SK-N-SH (cell line): ENCODE measurements at regions not wholly inside any gene's neighbourhood (a gene's known extent, or its start where the extent isn't known, plus 50 kb on each side); places are given as distances from the start of the nearest gene placed in this dataset.

Experiments
- CTCF ChIA-PET: fragments of 300-600, 350-600 bp; formaldehyde crosslinking; extraction: SDS; loops from one replicate; lab custom pipeline; 2021; lab: Yijun Ruan, JAX
- POLR2A ChIA-PET: fragments of 350-600 bp; sonication (Branson Sonifier 250); formaldehyde crosslinking; extraction: SDS; loops from one replicate; lab custom pipeline; 2020; ENCODE audit warnings: antibody characterized with exemption, inconsistent platforms; lab: Yijun Ruan, JAX
- DNase-seq: peaks from one replicate; pipeline ENCODE4 v3.0.0; 2012
- H2AFZ ChIP-seq: fragments of 200-600 bp; sonication (generic); 2 replicates; pipeline ENCODE4 v1.8.1; 2016; ENCODE audit warnings: antibody characterized with exemption, mild to moderate bottlenecking, low read depth
- H3F3A ChIP-seq: fragments of 200-600 bp; sonication (generic); replicated peaks from 2 replicates; pipeline ENCODE3; 2016; ENCODE audit warnings: antibody characterized with exemption, mild to moderate bottlenecking; ENCODE audit not compliant: insufficient read depth
- H3K27ac ChIP-seq, 2 experiments: fragments of 200-500 bp in 1 of 2; fragments of 200-600 bp in 1 of 2; sonication (Bioruptor generic) in 1 of 2; sonication (generic), shearing (Covaris generic) in 1 of 2; 2 replicates each; pipeline versions ENCODE4 v1.5.1 to v1.6.1; 2014 to 2016; ENCODE audit warnings: low read depth in 2 of 2, inconsistent platforms in 1 of 2, low read length in 1 of 2, mild to moderate bottlenecking in 1 of 2, mixed read lengths in 1 of 2
- H3K27me3 ChIP-seq: fragments of 200-600 bp; sonication (generic), shearing (Covaris generic); 2 replicates; pipeline ENCODE4 v1.6.1; 2016; ENCODE audit warnings: mixed run types; ENCODE audit not compliant: insufficient read depth
- H3K36me3 ChIP-seq, 2 experiments: fragments of 200-500 bp in 1 of 2; fragments of 200-600 bp in 1 of 2; sonication (Bioruptor generic) in 1 of 2; sonication (generic) in 1 of 2; replicated peaks in 1 of 2; 2 replicates each; pipeline versions ENCODE3 to v1.5.1; 2014 to 2016; ENCODE audit warnings: low read length in 1 of 2, mild to moderate bottlenecking in 1 of 2; ENCODE audit not compliant: insufficient read depth in 2 of 2, control insufficient read depth in 1 of 2
- H3K4me1 ChIP-seq, 2 experiments: fragments of 200-500 bp in 1 of 2; fragments of 200-600 bp in 1 of 2; sonication (Bioruptor generic) in 1 of 2; sonication (generic), shearing (Covaris generic) in 1 of 2; 2 replicates each; pipeline versions ENCODE4 v1.5.1 to v1.6.1; 2014 to 2016; ENCODE audit warnings: low read depth in 1 of 2, low read length in 1 of 2, mixed run types in 1 of 2; ENCODE audit not compliant: insufficient read depth in 2 of 2, control insufficient read depth in 1 of 2
- H3K4me2 ChIP-seq: fragments of 200-600 bp; sonication (generic), shearing (Covaris generic); 2 replicates; pipeline ENCODE4 v1.6.1; 2017; ENCODE audit warnings: mixed run types
- H3K4me3 ChIP-seq, 2 experiments: fragments of 200-500 bp in 1 of 2; fragments of 200-600 bp in 1 of 2; sonication (Bioruptor generic) in 1 of 2; sonication (generic), shearing (Covaris generic) in 1 of 2; 2 replicates each; pipeline versions ENCODE4 v1.5.1 to v1.8.1; 2014 to 2016; ENCODE audit warnings: low read depth in 2 of 2, inconsistent platforms in 1 of 2, low read length in 1 of 2, mild to moderate bottlenecking in 1 of 2, mixed read lengths in 1 of 2, moderate library complexity in 1 of 2
- H3K79me2 ChIP-seq: fragments of 200-600 bp; sonication (generic); 2 replicates; pipeline ENCODE4 v1.8.1; 2017; ENCODE audit warnings: mild to moderate bottlenecking; ENCODE audit not compliant: insufficient read depth
- H3K9ac ChIP-seq: fragments of 200-600 bp; sonication (generic); 2 replicates; pipeline ENCODE4 v1.6.1; 2017; ENCODE audit warnings: mixed run types
- H3K9me2 ChIP-seq: fragments of 200-600 bp; sonication (generic); 2 replicates; pipeline ENCODE4 v1.6.1; 2017; ENCODE audit warnings: mixed run types
- H3K9me3 ChIP-seq: fragments of 200-600 bp; sonication (generic); 2 replicates; pipeline ENCODE4 v1.6.1; 2017; ENCODE audit warnings: mixed run types, mild to moderate bottlenecking, moderate library complexity
- H4K20me1 ChIP-seq: fragments of 200-600 bp; sonication (generic); 2 replicates; pipeline ENCODE4 v1.6.1; 2017; ENCODE audit warnings: mild to moderate bottlenecking, mixed run types; ENCODE audit not compliant: insufficient read depth
- CHD2 ChIP-seq: fragments of 150-350 bp; IDR thresholded peaks from 2 replicates; pipeline ENCODE4 v1.6.1; 2018; ENCODE audit warnings: low read length; ENCODE audit not compliant: partially characterized antibody
- EP300 ChIP-seq, 2 experiments: IDR thresholded peaks; 2 replicates each; pipeline versions ENCODE4 v1.4.0 to v1.6.1; 2012; ENCODE audit warnings: borderline replicate concordance in 1 of 2, low read depth in 1 of 2, low read length in 1 of 2
- JUND ChIP-seq: IDR thresholded peaks from 2 replicates; pipeline ENCODE4 v1.4.0; 2012
- NFIC ChIP-seq: IDR thresholded peaks from 2 replicates; pipeline ENCODE4 v1.4.0; 2012; ENCODE audit warnings: borderline replicate concordance
- RAD21 ChIP-seq: IDR thresholded peaks from 2 replicates; pipeline ENCODE4 v1.6.1; 2012; ENCODE audit warnings: mild to moderate bottlenecking, low read length
- RCOR1 ChIP-seq: fragments of 150-350 bp; IDR thresholded peaks from 2 replicates; pipeline ENCODE4 v1.6.1; 2017; ENCODE audit warnings: antibody characterized with exemption, low read length
- RFX5 ChIP-seq: IDR thresholded peaks from 2 replicates; pipeline ENCODE4 v1.6.1; 2012; ENCODE audit warnings: mild to moderate bottlenecking, improper control_type of control experiment, low read length
- SMC3 ChIP-seq: IDR thresholded peaks from 2 replicates; pipeline ENCODE4 v1.6.1; 2012; ENCODE audit warnings: low read depth, low read length, improper control_type of control experiment
- TAF1 ChIP-seq: IDR thresholded peaks from 2 replicates; pipeline ENCODE4 v1.6.1; 2012; ENCODE audit warnings: low read depth, mild to moderate bottlenecking, low read length, moderate library complexity, borderline replicate concordance
- YY1 ChIP-seq: IDR thresholded peaks from 2 replicates; pipeline ENCODE4 v1.4.0; 2012; ENCODE audit warnings: low read depth, mild to moderate bottlenecking
- WGBS: methylation state at CpG from one replicate; pipeline ENCODE4 v1.1.6; 2017; ENCODE audit warnings: low lambda C conversion rate; 5-methylcytosine and 5-hydroxymethylcytosine counted together
- TF ChIP-seq, protein P1 (sequence below): fragments of 150-350 bp; IDR thresholded peaks from 2 replicates; pipeline ENCODE4 v1.6.1; 2016; ENCODE audit warnings: mild to moderate bottlenecking, low read depth, low read length
- TF ChIP-seq, protein P2 (sequence below): IDR thresholded peaks from 2 replicates; pipeline ENCODE4 v1.4.0; 2012; ENCODE audit warnings: low read depth, borderline replicate concordance
- TF ChIP-seq, protein P3 (sequence below): fragments of 200-600 bp; sonication (generic); IDR thresholded peaks from 2 replicates; pipeline ENCODE4 v1.6.1; 2017; ENCODE audit warnings: antibody characterized with exemption, mild to moderate bottlenecking, moderate library complexity
- TF ChIP-seq, protein P4 (sequence below): fragments of 150-350 bp; IDR thresholded peaks from 2 replicates; pipeline ENCODE4 v1.6.1; 2017; ENCODE audit warnings: antibody characterized with exemption, low read length, low read depth, borderline replicate concordance

DNA sequence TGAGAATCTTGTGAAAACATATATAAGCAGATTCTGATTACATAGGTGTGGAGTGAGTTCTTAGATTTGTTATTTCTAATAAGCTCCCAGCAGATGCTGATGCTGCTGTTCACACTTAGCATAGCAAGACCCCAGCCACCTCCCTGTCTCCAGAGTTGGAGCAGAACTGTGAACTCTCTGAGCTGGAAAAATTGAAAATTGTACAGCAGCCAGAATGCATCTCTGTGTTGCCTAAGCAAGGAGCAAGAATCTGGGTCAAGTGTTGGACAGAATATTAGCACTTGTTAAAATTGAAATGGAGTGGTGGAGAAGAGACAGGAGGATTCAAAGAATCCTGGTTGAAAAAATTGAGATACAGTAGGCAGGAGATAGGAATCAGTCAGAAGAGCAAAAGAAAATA lies 146.6 kb upstream of the FAM47C start:
- no peaks in the 10 kb centered on the region for H3K4me1 ChIP-seq
- H4K20me1 ChIP-seq: no peaks in the 10 kb centered on the region
- no peaks in the 10 kb centered on the region for H3K27me3 ChIP-seq
- ChIA-PET CTCF (no interaction called here), POLR2A (no interaction called here)
- no peaks in the 10 kb centered on the region for H3F3A ChIP-seq
- DNase-seq: no peak
- no peaks in the 10 kb centered on the region for H3K9me3 ChIP-seq
- H3K4me2 ChIP-seq: no peak overlapping the region
- TF ChIP-seq, protein P1, sequence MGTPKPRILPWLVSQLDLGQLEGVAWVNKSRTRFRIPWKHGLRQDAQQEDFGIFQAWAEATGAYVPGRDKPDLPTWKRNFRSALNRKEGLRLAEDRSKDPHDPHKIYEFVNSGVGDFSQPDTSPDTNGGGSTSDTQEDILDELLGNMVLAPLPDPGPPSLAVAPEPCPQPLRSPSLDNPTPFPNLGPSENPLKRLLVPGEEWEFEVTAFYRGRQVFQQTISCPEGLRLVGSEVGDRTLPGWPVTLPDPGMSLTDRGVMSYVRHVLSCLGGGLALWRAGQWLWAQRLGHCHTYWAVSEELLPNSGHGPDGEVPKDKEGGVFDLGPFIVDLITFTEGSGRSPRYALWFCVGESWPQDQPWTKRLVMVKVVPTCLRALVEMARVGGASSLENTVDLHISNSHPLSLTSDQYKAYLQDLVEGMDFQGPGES: no peak
- TF ChIP-seq, protein P2, sequence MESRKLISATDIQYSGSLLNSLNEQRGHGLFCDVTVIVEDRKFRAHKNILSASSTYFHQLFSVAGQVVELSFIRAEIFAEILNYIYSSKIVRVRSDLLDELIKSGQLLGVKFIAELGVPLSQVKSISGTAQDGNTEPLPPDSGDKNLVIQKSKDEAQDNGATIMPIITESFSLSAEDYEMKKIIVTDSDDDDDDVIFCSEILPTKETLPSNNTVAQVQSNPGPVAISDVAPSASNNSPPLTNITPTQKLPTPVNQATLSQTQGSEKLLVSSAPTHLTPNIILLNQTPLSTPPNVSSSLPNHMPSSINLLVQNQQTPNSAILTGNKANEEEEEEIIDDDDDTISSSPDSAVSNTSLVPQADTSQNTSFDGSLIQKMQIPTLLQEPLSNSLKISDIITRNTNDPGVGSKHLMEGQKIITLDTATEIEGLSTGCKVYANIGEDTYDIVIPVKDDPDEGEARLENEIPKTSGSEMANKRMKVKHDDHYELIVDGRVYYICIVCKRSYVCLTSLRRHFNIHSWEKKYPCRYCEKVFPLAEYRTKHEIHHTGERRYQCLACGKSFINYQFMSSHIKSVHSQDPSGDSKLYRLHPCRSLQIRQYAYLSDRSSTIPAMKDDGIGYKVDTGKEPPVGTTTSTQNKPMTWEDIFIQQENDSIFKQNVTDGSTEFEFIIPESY: no peak
- TF ChIP-seq JUND: no peak
- H3K9me2 ChIP-seq: no peaks in the 10 kb centered on the region
- H3K9ac ChIP-seq: no peak overlapping the region
- H2AFZ ChIP-seq: no peak overlapping the region
- H3K36me3 ChIP-seq: no peaks in the 10 kb centered on the region
- no peak overlapping the region for H3K4me3 ChIP-seq
- no peaks in the 10 kb centered on the region for H3K79me2 ChIP-seq
- H3K27ac ChIP-seq: no peak overlapping the region

DNA sequence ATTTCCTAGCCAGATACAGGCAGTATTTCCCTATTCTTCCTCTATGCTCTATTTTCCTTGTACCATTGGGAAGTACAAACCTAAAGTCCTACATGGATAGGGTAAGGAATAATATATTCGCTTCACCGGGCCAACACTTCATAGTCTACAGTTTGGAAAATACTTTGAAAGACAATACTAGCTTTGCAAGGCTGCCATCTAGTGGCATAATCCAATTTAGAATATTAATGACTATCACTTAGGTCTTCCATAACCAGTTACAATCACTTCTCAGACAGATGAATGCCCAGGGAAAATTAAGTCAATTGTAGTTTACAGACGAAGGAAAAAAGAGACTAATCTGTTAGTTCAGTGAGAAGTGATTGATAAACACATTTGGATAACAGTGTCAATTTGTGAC lies 141.0 kb upstream of the FAM47C start:
- no peak overlapping the region for H3K4me3 ChIP-seq
- H3K27ac ChIP-seq: no peak overlapping the region
- no peak overlapping the region for H3K4me2 ChIP-seq
- H3K9ac ChIP-seq: no peak overlapping the region
- H3K36me3 ChIP-seq: no peaks in the 10 kb centered on the region
- H3K4me1 ChIP-seq: no peaks in the 10 kb centered on the region
- no peaks in the 10 kb centered on the region for H3F3A ChIP-seq
- CTCF ChIA-PET: interaction anchor here (0.7 to 2.2 kb wide), 6 partner anchors 12 to 977 kb away, joined by 3 to 10 read pairs (median 3); no protein-coding TSS in a partner anchor
- H3K9me2 ChIP-seq: no peaks in the 10 kb centered on the region
- under 1% methylated on average over 3 of the region's 3 CpGs for WGBS
- POLR2A ChIA-PET: no interaction called here
- no peaks in the 10 kb centered on the region for H3K27me3 ChIP-seq
- DNase-seq: peak; percentile 5
- TF ChIP-seq, protein P2: no peak
- no peak for TF ChIP-seq RFX5
- no peak for TF ChIP-seq YY1
- TF ChIP-seq EP300 (IDR thresholded peaks at IDR 0.05; ENCODE audit: borderline replicate concordance in 1 of 2, low read depth in 1 of 2, low read length in 1 of 2): no peak
- TF ChIP-seq SMC3: peak; percentile 43
- TF ChIP-seq RCOR1: no peak
- peak; percentile 71 for TF ChIP-seq RAD21
- no peak for TF ChIP-seq TAF1
- TF ChIP-seq, protein P3, sequence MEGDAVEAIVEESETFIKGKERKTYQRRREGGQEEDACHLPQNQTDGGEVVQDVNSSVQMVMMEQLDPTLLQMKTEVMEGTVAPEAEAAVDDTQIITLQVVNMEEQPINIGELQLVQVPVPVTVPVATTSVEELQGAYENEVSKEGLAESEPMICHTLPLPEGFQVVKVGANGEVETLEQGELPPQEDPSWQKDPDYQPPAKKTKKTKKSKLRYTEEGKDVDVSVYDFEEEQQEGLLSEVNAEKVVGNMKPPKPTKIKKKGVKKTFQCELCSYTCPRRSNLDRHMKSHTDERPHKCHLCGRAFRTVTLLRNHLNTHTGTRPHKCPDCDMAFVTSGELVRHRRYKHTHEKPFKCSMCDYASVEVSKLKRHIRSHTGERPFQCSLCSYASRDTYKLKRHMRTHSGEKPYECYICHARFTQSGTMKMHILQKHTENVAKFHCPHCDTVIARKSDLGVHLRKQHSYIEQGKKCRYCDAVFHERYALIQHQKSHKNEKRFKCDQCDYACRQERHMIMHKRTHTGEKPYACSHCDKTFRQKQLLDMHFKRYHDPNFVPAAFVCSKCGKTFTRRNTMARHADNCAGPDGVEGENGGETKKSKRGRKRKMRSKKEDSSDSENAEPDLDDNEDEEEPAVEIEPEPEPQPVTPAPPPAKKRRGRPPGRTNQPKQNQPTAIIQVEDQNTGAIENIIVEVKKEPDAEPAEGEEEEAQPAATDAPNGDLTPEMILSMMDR: peak; percentile 78
- no peak for TF ChIP-seq NFIC
- no peak for TF ChIP-seq JUND
- TF ChIP-seq, protein P4, sequence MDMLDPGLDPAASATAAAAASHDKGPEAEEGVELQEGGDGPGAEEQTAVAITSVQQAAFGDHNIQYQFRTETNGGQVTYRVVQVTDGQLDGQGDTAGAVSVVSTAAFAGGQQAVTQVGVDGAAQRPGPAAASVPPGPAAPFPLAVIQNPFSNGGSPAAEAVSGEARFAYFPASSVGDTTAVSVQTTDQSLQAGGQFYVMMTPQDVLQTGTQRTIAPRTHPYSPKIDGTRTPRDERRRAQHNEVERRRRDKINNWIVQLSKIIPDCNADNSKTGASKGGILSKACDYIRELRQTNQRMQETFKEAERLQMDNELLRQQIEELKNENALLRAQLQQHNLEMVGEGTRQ: no peak
- TF ChIP-seq CHD2: no peak
- H3K79me2 ChIP-seq: no peaks in the 10 kb centered on the region
- no peaks in the 10 kb centered on the region for H4K20me1 ChIP-seq
- H3K9me3 ChIP-seq: no peaks in the 10 kb centered on the region
- no peak overlapping the region for H2AFZ ChIP-seq
